ENCODE measurements at regions not wholly inside any gene's neighbourhood (a gene's known extent, or its start where the extent isn't known, plus 50 kb on each side); places are given as distances from the start of the nearest gene placed in this dataset.
"Not testable (repeated sequence)": the region's sequence is repeated elsewhere in the genome, so short reads cannot be mapped to it uniquely, and the experiment has no call there.

DNA sequence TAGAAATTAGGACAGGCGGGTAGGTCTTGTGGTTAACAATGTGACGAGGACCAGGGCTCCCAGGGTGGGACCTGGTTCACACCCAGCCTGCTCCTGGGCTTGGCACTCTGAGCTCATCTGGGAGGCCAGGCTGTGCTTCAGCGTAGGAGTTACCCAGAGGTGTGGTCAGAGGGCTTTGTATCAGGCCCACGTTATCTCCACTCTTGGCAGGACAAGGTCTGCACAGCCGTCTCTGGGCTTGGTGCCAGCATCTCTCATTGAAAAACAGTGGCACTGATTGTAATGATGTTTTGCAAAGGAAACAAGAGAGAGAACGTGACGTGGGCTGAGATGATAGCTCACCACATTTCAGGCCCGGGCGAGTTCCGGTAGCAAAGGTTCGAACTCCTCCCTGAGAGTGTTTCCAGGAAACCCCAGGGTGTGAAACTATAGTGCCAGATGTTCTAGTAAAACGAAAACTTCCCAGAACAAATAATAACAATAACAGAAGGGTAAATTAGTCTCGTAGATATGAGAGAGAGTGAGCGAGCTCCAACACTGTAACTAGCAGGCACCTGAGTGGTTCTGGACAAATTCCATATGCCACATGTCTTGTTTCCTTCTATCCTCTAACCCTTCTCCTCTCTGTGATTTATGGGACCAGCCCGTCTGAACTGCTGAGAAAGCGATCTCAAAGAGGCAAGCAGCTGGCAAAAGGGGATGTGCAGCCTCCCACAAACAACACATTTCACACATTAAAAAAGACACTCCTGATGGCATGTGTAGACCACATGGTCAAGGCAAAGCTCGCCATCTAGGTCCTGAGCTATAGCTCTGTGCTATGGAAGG is 227.3 kb downstream of the KTN1 start:
- DNase-seq = peak; percentile 70

GRCh38 chr14:55807881-55808379 is 227.9 kb downstream of the KTN1 start:
- DNase-seq = no peak

- no peak for DNase-seq
Observed at GRCh38 chr14:55813630-55814029, 233.6 kb downstream of the KTN1 start.

DNA sequence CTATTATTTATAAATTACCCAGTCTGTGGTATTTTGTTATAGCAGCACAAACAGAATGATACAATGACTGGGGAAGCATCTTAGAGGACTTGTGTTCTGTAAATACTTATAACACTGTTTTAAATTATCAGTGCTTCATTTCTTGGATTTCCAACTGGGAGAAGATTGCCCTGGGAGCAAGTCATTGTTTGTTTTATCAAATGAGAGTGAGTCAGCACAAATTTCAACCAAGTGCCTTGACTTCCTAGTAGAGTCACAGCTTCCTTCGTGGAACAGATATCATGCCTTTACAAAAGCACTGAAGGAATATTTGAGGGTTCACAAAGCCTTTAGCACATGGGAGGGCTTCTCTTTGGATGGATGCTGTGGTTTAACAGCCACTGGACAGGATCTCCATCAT is 234.1 kb downstream of the KTN1 start:
- no peak for DNase-seq

GRCh38 chr14:55814873-55815272 is 234.9 kb downstream of the KTN1 start:
- DNase-seq = no peak

GRCh38 chr14:55816225-55816624 is 236.2 kb downstream of the KTN1 start:
- no peak for DNase-seq

DNA sequence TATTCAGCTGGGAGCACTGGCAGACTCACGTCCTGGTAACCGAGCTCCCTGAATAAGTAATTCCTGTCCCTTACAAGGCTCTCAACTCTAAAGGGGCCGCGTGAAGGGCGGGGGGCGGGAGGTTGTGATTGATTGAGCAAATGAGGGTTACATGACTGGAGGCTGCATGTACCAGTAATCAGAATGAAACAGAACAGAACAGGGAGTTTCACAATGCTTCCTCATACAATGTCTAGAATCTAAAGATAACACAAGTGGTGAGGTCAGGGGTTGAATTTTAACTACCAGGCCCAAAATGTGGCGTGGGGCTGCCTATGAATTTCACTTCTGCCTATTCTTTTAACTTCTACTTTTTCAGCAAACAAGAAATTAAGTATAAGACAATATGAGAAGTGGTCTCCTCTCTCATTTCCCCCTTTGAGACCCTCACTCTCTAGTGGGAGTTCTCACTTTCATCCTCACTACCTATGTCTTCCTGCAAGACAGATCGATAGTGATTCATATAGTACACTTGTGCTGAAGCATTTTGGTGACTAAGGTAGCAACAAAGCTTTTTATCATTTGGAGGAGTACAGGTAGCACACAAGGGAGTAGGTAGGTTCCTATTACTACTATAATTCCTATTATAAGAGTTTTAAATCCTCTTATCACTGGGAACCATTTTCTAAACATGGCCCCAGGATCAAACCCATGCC is 239.8 kb downstream of the KTN1 start:
- DNase-seq = no peak

GRCh38 chr14:55822906-55823305 is 242.9 kb downstream of the KTN1 start:
- no peak for DNase-seq

DNA sequence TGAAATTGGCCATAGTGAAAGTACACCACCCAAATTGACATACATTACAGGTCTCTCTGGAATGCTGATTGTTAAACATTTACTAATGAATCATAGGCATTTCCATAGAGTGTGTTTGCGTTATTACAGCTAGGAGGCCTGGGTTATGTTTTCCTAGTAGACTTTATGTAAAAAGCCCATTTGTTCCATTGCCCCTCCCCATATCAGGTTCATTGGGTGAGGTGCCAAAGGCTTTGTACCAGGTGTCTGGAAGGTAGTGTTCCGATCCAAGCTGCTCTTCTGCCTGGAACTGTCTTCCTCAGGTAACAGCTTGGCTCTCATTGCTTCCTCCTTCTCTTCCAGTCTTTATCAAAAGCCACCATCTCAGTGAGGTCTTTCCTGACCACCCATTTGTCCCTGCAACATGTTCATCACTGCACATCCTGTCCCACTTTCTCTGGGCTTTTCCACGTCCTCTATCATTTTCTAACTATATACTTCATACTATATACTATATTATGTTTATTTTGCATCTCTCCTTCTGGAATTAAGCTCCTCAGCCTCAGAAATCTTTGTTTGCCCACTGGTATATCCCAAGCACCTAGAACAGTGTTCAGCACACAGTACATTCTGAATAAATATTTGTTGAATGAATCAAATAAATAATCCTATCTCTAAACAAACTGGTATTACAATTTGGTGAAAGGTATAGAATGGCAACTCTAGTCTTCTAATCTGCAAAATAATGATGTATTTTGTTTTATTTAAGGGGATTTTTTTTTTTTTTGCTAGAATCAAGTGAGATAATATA is 252.3 kb downstream of the KTN1 start:
- no peak for DNase-seq

DNA sequence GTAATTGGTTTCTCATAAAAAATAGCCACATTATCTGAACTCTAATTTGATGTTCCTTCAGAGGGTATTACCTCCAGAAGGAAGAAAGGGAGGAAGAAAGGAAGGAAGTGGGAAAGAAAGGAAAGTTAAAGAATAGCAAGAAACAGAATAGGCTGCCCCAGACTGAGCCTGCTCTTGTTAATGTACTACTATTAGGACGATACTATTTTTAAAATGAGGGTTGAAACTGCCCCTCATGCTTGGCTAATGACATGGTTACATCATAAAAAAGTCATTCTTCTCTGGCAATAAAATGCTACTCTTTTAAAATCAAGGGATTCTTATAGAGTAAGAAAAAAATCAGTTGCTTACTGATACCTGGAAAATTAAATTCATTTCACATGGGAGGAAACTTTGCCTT is 253.0 kb downstream of the KTN1 start:
- no peak for DNase-seq

GRCh38 chr14:55834390-55834789 is 254.4 kb downstream of the KTN1 start:
- DNase-seq = no peak

DNA sequence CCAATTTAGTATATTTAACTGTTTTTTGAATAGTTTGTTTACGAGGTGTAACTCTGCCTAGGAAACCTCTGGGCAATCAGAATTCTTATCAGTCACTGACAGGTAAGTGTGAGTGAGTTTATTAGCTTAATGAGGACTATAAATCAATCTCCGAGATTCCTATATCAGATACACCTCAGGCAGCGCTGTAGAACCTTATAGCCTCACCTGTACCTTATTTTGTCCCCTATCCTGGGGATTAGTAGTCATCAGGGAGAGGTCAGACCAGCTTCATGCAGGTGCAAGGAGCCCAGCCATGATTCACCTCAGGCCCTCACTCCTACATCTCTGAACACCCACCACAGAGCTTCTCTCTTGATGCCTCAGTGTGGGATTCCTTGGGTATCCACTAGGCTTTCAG is 256.0 kb downstream of the KTN1 start:
- DNase-seq = no peak

GRCh38 chr14:55837467-55837866 is 257.5 kb downstream of the KTN1 start:
- DNase-seq = no peak

GRCh38 chr14:55838529-55839052 is 258.6 kb downstream of the KTN1 start:
- no peak for DNase-seq

GRCh38 chr14:55839301-55839947 is 259.4 kb downstream of the KTN1 start:
- not testable (repeated sequence) for DNase-seq

- DNase-seq = no peak
Observed at GRCh38 chr14:55840821-55841220, 260.8 kb downstream of the KTN1 start.

DNA sequence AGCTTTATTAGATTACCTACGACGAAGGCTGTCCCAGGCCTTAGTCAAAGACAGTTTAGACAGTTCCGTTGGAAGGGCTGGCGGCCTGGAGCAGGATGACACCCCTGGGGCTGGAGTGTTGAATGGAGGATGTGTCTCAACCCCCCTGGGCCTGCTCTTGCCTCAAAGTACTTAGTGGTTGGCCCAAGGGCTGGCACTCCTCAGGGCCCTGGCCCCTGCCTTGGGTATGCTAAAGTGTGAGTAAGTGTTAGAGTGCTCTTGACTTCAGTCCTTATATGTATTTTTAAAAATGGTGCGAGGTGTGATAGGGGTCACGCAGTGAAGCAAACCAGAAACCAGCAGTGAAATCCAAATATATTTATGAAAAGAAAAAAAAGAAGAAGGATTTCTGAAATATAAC is 261.6 kb downstream of the KTN1 start:
- no peak for DNase-seq

GRCh38 chr14:55843718-55844403 is 263.9 kb downstream of the KTN1 start:
- no peak for DNase-seq

- no peak for DNase-seq
Observed at GRCh38 chr14:55845963-55846825, 266.2 kb downstream of the KTN1 start.

GRCh38 chr14:55846826-55847446 is 266.9 kb downstream of the KTN1 start:
- DNase-seq = no peak

DNA sequence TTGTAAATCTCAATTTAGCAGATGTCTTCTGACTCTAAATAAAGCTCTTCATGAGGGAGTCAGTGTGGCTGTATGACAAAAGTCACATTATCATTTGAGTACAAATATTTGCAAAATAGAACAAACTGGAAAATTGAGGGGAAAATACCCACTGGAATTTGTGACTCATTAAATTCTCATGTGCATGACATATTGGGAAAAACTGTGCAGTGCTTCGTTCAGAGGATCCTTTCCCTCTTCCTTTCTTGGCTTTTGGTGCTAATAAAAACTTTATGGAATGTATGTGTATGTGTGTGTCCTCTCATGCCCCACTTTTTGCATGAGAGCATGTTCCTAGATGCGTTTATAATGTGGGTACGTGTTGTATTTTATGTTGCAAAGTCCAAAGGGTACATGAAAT is 267.8 kb downstream of the KTN1 start:
- no peak for DNase-seq
